Ovary (tissue), 3 donors: ENCODE measurements at regions not wholly inside any gene's neighbourhood (a gene's known extent, or its start where the extent isn't known, plus 50 kb on each side); places are given as distances from the start of the nearest gene placed in this dataset.

Experiments used
- EP300 ChIP-seq: sonication (generic); formaldehyde crosslinking; IDR thresholded peaks from one replicate; pipeline ENCODE4 v1.6.1; 2017; ENCODE audit warnings: antibody characterized with exemption
- TF ChIP-seq, protein P1 (sequence below), 3 donors: fragments of 450-650 bp in 2 of 3; fragments of 200-600 bp in 1 of 3; IDR thresholded peaks; one replicate each; pipeline versions ENCODE4 v1.5.1 to v1.8.0; 2016 to 2022; ENCODE audit warnings: antibody characterized with exemption in 3 of 3, mild to moderate bottlenecking in 1 of 3
- donor health status: DM: no; HTN: no; CAD: no.

- TF ChIP-seq, protein P1, sequence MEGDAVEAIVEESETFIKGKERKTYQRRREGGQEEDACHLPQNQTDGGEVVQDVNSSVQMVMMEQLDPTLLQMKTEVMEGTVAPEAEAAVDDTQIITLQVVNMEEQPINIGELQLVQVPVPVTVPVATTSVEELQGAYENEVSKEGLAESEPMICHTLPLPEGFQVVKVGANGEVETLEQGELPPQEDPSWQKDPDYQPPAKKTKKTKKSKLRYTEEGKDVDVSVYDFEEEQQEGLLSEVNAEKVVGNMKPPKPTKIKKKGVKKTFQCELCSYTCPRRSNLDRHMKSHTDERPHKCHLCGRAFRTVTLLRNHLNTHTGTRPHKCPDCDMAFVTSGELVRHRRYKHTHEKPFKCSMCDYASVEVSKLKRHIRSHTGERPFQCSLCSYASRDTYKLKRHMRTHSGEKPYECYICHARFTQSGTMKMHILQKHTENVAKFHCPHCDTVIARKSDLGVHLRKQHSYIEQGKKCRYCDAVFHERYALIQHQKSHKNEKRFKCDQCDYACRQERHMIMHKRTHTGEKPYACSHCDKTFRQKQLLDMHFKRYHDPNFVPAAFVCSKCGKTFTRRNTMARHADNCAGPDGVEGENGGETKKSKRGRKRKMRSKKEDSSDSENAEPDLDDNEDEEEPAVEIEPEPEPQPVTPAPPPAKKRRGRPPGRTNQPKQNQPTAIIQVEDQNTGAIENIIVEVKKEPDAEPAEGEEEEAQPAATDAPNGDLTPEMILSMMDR (IDR thresholded peaks at IDR 0.05), result no peak
- TF ChIP-seq EP300, result no peak
Measured at GRCh38 chr6:139904158-139904533, 529.7 kb upstream of the CITED2 start.
